ENCODE measurements at regions not wholly inside any gene's neighbourhood (a gene's known extent, or its start where the extent isn't known, plus 50 kb on each side); places are given as distances from the start of the nearest gene placed in this dataset.

DNA sequence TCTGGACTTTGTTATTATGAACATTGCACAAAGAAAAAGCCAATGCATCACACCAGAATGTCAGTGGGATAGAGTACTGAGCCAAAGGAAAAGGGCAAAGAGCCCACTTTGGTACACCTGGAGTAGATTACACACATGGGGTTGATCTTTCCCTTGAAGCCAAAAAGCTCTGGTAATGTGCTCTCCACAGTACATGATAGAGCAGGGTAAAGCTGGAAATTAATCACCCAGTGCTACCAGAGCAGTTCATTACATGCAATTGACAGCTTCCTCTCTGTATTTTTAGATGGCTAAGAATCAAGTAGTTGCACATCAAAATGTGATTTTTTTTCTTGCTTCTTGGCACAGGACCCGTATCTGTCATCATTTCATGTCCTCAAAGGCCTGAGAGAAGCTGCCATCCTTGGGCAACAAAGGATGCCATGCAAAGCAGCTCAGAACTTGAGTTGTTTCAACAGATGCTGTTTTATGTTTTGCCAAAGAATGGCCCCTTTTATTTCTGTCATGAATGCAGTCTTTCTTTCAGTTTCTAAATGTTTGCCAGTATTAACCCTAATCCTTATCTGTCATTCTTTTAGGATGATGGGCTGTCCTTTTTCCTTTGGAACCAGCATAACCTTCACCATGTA lies 88.1 kb downstream of the HDGFL1 start:
- no peak overlapping the region for H3K4me3 Mint-ChIP-seq
- no peaks in the 10 kb centered on the region for H3K9me3 Mint-ChIP-seq
- no peak overlapping the region for H3K27ac Mint-ChIP-seq
- no peaks in the 10 kb centered on the region for H3K4me1 Mint-ChIP-seq (ENCODE audit: low read depth)
- no peaks in the 10 kb centered on the region for H3K27me3 Mint-ChIP-seq (ENCODE audit: low read depth)
- H3K36me3 Mint-ChIP-seq (ENCODE audit: low read depth): no peaks in the 10 kb centered on the region

DNA sequence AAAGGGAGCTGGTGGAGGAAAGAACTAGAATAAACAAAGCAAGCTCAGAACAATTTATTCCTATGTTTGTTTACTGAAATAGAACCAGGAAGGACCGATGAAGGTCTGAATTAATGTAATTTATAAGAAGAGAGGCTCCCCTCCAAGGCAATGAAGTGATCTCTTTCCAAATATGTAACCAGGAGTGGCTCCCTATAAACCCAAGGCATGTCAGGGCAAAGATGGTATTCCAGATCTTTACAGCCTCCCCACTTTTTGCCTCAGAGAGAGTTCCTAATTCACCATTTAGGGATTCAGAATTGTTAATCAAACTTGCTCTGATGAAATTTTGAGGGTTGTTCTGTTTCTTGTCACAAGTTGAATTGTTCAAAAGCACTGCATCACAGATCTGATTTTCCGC lies 88.8 kb downstream of the HDGFL1 start:
- Mint-ChIP-seq H3K9me3 (no peaks in the 10 kb centered on the region), H3K4me3 (no peak overlapping the region), H3K27ac (no peak overlapping the region), H3K36me3 (ENCODE audit: low read depth) (no peaks in the 10 kb centered on the region), H3K27me3 (ENCODE audit: low read depth) (no peaks in the 10 kb centered on the region), H3K4me1 (ENCODE audit: low read depth) (no peaks in the 10 kb centered on the region)

DNA sequence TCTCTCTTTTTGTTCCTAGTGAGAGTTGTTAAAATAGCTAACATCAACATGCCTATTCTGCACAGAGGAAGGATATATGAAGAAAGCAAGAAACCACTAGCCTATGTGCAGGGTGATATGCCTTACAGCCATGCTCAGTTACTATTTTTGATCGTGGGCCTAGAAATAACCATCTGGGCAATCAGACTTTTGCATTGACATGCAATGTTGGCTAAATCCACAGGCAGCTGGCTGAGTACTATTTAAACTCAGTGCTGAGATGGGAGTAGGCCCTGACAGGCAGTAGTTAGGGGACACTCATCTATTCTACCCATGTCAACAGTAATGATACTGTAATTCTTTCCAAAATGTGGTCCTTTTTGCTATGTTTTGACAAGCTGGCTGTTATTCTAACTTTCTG lies 89.6 kb downstream of the HDGFL1 start:
- no peaks in the 10 kb centered on the region for H3K36me3 Mint-ChIP-seq (ENCODE audit: low read depth)
- H3K9me3 Mint-ChIP-seq: no peaks in the 10 kb centered on the region
- H3K27me3 Mint-ChIP-seq (ENCODE audit: low read depth): no peaks in the 10 kb centered on the region
- H3K4me3 Mint-ChIP-seq: no peak overlapping the region
- no peaks in the 10 kb centered on the region for H3K4me1 Mint-ChIP-seq (ENCODE audit: low read depth)
- H3K27ac Mint-ChIP-seq: no peak overlapping the region

DNA sequence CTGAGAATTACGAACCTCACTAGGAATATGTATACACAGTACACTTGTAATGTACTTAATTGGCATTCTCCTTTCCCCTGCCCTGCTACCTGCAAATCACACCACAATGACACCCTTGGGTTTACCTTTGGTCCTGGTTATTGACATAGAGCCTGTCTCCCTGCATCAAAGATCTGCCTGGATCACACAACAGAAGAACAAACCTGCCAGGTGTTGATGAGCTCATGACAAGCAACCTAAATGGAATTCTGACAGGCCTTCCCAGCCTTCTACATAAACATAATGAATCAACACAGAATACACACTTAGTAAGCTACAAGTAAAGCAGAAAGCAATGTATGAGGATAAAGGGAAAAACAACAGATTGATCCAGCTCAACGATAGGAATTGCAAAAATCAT lies 95.6 kb downstream of the HDGFL1 start:
- Mint-ChIP-seq H3K4me1 (ENCODE audit: low read depth) (no peaks in the 10 kb centered on the region), H3K36me3 (ENCODE audit: low read depth) (no peaks in the 10 kb centered on the region), H3K4me3 (no peak overlapping the region), H3K9me3 (no peaks in the 10 kb centered on the region), H3K27ac (no peak overlapping the region), H3K27me3 (ENCODE audit: low read depth) (no peaks in the 10 kb centered on the region)

DNA sequence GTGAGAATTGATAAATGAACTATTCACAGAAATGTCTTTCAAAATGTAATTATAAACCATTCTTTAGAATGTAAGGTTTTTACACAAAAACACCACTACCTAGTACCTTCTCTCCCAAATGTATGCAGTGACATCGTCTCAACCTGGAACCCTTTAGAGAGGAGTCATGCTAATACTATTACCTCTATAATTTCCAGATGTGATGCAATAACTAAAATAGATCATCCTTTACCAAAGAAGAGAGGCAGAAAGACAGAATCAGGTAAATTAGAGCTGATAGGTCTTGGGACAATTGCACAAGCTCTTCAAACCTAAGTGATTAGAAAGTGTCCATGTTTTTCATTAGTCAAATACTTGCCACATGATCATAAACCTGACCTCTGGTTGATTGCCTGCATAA lies 96.7 kb downstream of the HDGFL1 start:
- Mint-ChIP-seq H3K27ac (no peak overlapping the region), H3K9me3 (no peaks in the 10 kb centered on the region), H3K27me3 (ENCODE audit: low read depth) (no peaks in the 10 kb centered on the region), H3K4me3 (no peak overlapping the region), H3K36me3 (ENCODE audit: low read depth) (no peaks in the 10 kb centered on the region), H3K4me1 (ENCODE audit: low read depth) (no peaks in the 10 kb centered on the region)

DNA sequence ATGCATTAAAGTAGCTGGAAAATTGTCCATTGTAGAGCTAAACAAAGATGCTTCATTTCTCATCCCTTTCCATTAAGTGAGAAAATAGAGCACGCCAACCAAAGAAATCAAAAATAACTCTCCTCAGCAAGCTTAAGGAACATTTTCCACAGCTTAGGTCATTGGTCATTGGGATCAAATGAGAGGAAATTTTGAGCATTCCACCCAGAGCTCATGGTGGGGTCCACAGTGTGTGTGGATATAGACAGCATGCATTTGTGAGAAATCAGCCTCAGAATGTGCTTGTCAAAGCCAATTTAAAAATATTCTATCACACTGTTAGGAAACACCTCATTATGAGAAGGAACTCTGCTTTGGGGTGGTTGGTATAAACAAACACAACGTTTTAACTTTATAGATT lies 97.2 kb downstream of the HDGFL1 start:
- no peak overlapping the region for H3K4me3 Mint-ChIP-seq
- no peaks in the 10 kb centered on the region for H3K9me3 Mint-ChIP-seq
- H3K4me1 Mint-ChIP-seq (ENCODE audit: low read depth): no peaks in the 10 kb centered on the region
- H3K36me3 Mint-ChIP-seq (ENCODE audit: low read depth): no peaks in the 10 kb centered on the region
- no peaks in the 10 kb centered on the region for H3K27me3 Mint-ChIP-seq (ENCODE audit: low read depth)
- no peak overlapping the region for H3K27ac Mint-ChIP-seq

DNA sequence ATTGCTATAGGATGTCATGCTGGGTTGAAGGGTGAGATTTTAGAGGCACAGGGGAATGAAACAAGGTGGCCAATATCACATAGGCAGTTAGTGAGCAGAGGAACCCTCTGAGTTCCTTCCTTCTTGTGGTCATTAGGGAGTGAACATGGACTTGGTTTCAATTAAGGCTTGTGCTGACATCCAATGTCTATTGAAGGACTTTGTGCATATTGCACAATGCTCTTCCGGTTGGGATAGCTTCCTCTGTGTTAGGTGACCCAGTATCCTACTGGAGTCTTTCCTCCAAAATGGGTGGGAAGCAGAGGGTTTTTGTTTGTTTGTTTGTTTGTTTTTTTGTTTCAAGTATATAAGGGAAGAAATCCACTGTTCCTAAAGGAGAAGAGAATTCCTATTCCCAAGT lies 98.5 kb downstream of the HDGFL1 start:
- Mint-ChIP-seq H3K9me3 (no peaks in the 10 kb centered on the region), H3K4me1 (ENCODE audit: low read depth) (no peaks in the 10 kb centered on the region), H3K36me3 (ENCODE audit: low read depth) (no peaks in the 10 kb centered on the region), H3K4me3 (no peak overlapping the region), H3K27ac (no peak overlapping the region), H3K27me3 (ENCODE audit: low read depth) (no peaks in the 10 kb centered on the region)

DNA sequence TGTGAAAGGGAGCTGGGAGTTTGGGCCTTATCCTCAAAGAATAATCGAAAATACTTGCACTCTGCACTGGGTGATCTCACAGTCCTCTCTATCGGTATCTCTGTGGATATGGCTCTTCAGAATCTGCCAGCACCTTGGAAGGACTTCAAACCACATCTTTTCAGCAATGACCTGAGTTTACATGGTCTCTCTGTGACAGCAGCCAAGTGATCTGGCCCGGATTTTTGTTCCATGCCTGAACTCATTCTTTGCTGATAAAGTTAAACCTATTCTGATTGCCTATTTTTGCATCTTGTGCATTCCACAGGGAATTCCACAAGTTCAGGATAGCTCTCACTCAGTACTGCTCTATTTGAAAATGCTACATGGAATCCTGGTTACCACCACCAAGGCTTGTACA lies 98.9 kb downstream of the HDGFL1 start:
- Mint-ChIP-seq H3K9me3 (no peaks in the 10 kb centered on the region), H3K4me3 (no peak overlapping the region), H3K4me1 (ENCODE audit: low read depth) (no peaks in the 10 kb centered on the region), H3K27ac (no peak overlapping the region), H3K27me3 (ENCODE audit: low read depth) (no peaks in the 10 kb centered on the region), H3K36me3 (ENCODE audit: low read depth) (no peaks in the 10 kb centered on the region)

DNA sequence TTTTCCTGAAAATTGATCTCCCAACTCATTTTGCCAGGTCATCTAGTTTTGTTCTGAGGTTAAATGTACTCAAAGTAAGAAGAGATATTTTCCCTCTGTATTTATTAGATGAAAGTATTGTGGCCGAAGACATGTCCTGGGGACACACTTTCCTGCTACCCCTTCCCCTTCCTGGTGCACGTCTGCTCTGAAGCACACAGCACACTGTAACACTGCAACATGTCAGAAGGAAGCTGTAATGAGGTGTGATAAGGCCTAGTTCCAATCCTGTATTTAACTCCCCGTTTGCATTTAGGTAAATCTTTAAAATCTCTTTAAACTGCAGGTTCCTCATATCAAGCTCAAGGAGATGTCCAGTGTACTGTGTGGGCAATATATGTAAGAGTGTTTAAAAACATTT lies 99.4 kb downstream of the HDGFL1 start:
- H3K9me3 Mint-ChIP-seq: no peaks in the 10 kb centered on the region
- H3K27ac Mint-ChIP-seq: no peak overlapping the region
- no peaks in the 10 kb centered on the region for H3K36me3 Mint-ChIP-seq (ENCODE audit: low read depth)
- H3K4me3 Mint-ChIP-seq: no peak overlapping the region
- H3K4me1 Mint-ChIP-seq (ENCODE audit: low read depth): no peaks in the 10 kb centered on the region
- H3K27me3 Mint-ChIP-seq (ENCODE audit: low read depth): no peaks in the 10 kb centered on the region

DNA sequence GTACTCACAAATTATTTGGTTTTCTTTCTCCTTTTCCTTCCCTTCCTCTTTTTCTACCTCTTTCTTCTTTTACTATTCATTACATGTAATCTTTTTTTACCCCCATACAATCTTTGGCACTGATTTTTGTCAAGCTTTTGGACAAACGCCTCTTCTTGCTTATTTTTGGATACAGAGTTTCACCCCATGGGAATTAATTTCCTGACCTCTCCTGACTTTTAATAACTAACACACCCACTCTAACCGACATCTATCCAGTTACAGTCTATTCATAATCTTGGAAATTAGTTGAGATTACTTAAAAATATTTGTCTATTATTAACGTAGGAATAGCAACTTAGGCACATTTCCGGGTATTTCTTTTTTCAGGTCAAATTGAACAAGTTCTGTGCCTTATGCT lies 101.2 kb downstream of the HDGFL1 start:
- H3K9me3 Mint-ChIP-seq: no peaks in the 10 kb centered on the region
- H3K27me3 Mint-ChIP-seq (ENCODE audit: low read depth): no peaks in the 10 kb centered on the region
- H3K4me1 Mint-ChIP-seq (ENCODE audit: low read depth): no peaks in the 10 kb centered on the region
- no peaks in the 10 kb centered on the region for H3K36me3 Mint-ChIP-seq (ENCODE audit: low read depth)
- no peak overlapping the region for H3K4me3 Mint-ChIP-seq
- no peak overlapping the region for H3K27ac Mint-ChIP-seq

DNA sequence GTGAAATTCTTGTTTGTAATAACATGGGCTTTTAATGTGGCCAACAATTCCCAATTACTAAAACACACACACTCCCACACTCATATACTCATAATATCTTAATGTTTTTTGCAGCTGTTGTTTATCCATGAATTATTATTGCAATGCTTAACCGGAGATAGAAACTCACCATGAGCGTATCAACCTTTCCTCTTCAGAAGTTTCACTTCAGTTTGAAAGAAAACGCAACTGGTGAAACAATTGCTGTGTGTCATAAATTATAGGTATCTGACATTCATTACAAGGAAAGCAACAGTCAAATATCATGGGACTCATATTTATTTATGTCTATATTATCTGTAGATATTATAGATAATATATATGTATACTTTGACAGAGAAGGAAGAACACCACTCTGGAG lies 104.1 kb downstream of the HDGFL1 start:
- Mint-ChIP-seq H3K27me3 (ENCODE audit: low read depth) (no peaks in the 10 kb centered on the region), H3K4me3 (no peak overlapping the region), H3K4me1 (ENCODE audit: low read depth) (no peaks in the 10 kb centered on the region), H3K27ac (no peak overlapping the region), H3K36me3 (ENCODE audit: low read depth) (no peaks in the 10 kb centered on the region), H3K9me3 (no peaks in the 10 kb centered on the region)

DNA sequence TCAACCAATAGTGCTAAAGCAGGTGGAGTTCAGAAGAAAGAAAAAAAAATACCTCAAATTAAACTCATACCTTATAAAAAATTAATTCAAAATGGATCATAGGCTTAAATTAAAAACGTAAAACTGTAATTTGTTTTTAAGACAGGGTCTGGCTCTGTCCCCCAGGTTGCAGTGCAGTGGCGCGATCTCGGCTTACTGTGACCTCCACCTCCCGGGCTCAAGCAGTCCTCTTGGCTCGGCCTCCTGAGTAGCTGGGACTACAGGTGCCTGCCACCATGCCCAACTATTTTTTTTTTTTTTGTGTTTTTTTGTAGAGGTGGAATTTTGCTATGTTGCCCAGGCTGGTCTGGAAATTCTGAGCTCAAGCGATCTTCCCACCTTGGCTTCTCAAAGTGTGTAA lies 111.6 kb downstream of the HDGFL1 start:
- Mint-ChIP-seq H3K36me3 (ENCODE audit: low read depth) (no peaks in the 10 kb centered on the region), H3K4me1 (ENCODE audit: low read depth) (no peaks in the 10 kb centered on the region), H3K4me3 (no peak overlapping the region), H3K27me3 (ENCODE audit: low read depth) (no peaks in the 10 kb centered on the region), H3K9me3 (no peaks in the 10 kb centered on the region), H3K27ac (no peak overlapping the region)

DNA sequence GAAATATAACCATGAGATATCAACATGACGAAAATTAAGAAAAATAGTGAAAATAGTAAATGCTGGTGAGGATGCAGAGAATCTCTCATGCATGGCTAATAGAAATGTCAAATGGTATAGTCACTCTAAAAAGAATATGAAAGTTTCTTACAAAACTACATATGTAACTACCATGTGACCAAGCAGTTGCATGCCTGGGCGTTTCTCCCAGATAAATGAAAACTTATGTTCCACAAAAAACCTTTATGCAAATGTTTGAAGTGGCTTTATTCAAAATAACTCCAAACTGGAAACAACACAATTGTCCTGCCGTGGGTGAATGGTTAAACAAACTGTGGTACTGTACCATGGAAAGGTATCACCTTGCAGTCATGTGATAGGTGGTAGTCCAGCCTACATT lies 112.4 kb downstream of the HDGFL1 start:
- H3K9me3 Mint-ChIP-seq: no peaks in the 10 kb centered on the region
- H3K36me3 Mint-ChIP-seq (ENCODE audit: low read depth): no peaks in the 10 kb centered on the region
- H3K27ac Mint-ChIP-seq: no peak overlapping the region
- H3K4me3 Mint-ChIP-seq: no peak overlapping the region
- H3K27me3 Mint-ChIP-seq (ENCODE audit: low read depth): no peaks in the 10 kb centered on the region
- no peaks in the 10 kb centered on the region for H3K4me1 Mint-ChIP-seq (ENCODE audit: low read depth)

DNA sequence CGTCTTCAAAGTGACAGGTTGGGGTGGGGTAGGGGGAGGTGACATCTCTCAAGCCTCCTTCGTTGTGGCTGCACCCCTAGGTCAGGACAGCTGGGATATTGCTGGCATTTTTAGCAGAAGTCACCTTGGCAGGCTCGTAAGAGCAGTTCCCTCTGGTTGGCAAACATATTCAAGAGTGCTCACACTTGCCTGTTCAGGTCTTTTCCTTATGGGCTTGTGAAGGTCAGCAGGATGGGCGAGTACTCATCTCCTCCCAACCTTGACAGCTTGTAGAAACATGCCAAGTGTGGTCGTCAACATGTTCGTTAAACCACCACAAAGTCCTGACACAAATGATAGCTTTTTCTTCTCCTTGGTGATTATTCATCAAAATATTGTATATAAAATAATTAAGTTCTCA lies 113.6 kb downstream of the HDGFL1 start:
- Mint-ChIP-seq H3K4me1 (ENCODE audit: low read depth) (no peaks in the 10 kb centered on the region), H3K9me3 (no peaks in the 10 kb centered on the region), H3K27ac (no peak overlapping the region), H3K36me3 (ENCODE audit: low read depth) (no peaks in the 10 kb centered on the region), H3K4me3 (no peak overlapping the region), H3K27me3 (ENCODE audit: low read depth) (no peaks in the 10 kb centered on the region)

DNA sequence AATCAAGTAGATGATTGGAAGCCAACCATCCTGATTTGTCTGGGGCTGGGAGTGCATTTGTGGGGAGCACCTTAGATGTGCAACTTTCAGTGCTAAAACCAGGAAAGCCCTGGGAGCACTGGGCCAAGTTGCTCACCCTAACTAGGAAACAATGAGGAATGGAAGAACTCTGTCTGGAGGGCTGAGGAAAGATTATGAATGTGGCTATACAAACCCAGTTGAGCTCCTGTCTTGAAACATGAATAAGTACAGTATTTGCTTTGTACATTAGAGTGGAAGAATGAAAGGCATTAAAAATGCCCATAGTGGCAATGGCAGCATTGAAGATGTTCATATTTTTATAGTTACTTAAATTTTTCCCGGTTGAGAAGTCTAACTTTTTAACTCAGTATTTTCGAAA lies 121.1 kb downstream of the HDGFL1 start:
- no peaks in the 10 kb centered on the region for H3K9me3 Mint-ChIP-seq
- H3K4me1 Mint-ChIP-seq (ENCODE audit: low read depth): no peaks in the 10 kb centered on the region
- no peak overlapping the region for H3K27ac Mint-ChIP-seq
- H3K4me3 Mint-ChIP-seq: no peak overlapping the region
- H3K36me3 Mint-ChIP-seq (ENCODE audit: low read depth): no peaks in the 10 kb centered on the region
- no peaks in the 10 kb centered on the region for H3K27me3 Mint-ChIP-seq (ENCODE audit: low read depth)

DNA sequence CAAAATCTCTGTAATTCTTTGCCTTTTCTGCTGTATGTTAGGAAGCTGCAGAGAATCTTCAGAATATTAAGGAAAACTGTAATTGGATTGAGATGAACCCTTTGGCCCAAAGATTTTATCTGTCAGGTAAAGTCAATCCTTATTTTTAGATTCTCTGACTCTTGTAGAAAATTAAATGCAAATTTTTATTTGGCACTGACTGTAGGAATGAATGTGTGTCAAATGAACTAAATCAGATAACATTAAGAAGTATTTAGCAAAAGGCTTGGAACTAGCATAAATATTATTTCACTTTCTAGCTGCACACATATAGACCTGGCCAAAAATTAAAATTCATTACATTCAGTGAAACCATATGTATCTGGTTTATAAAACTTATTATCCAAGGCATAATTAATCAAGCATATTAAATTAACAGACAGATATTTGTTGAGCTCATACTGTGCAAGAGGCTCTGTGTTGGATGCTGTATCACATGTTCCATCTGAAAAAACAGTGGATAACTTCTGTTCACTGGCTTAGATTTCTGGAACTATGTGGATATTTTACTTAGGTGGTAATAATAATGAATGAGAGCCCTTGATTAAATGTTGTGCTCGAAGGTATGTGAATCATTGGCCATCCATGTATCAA lies 124.8 kb downstream of the HDGFL1 start:
- H3K27me3 Mint-ChIP-seq (ENCODE audit: low read depth): no peaks in the 10 kb centered on the region
- no peaks in the 10 kb centered on the region for H3K4me1 Mint-ChIP-seq (ENCODE audit: low read depth)
- H3K36me3 Mint-ChIP-seq (ENCODE audit: low read depth): no peaks in the 10 kb centered on the region
- H3K9me3 Mint-ChIP-seq: no peaks in the 10 kb centered on the region
- no peak overlapping the region for H3K27ac Mint-ChIP-seq
- no peak overlapping the region for H3K4me3 Mint-ChIP-seq
